HCT116 (cell line): ENCODE measurements at regions not wholly inside any gene's neighbourhood (a gene's known extent, or its start where the extent isn't known, plus 50 kb on each side); places are given as distances from the start of the nearest gene placed in this dataset.

Experiments
- EGR1 ChIP-seq: IDR thresholded peaks from 2 replicates; pipeline ENCODE4 v1.6.1; 2012; ENCODE audit warnings: low read depth
- RAD21 ChIP-seq: IDR thresholded peaks from 2 replicates; pipeline ENCODE4 v1.6.1; 2012; ENCODE audit warnings: low read depth, mild to moderate bottlenecking
- TF ChIP-seq, protein P1 (sequence below), 3 experiments: fragments of 200-600 bp in 1 of 3; sonication (generic) in 1 of 3; IDR thresholded peaks in 2 of 3; conservative IDR thresholded peaks in 1 of 3; 2 replicates each; pipeline ENCODE4 v1.5.1; 2012 to 2017; ENCODE audit warnings: low read depth in 2 of 3, low read length in 2 of 3, antibody characterized with exemption in 1 of 3, borderline replicate concordance in 1 of 3, control low read depth in 1 of 3, mild to moderate bottlenecking in 1 of 3, mixed read lengths in 1 of 3, mixed run types in 1 of 3, moderate library complexity in 1 of 3; ENCODE audit not compliant: insufficient read depth in 1 of 3

DNA sequence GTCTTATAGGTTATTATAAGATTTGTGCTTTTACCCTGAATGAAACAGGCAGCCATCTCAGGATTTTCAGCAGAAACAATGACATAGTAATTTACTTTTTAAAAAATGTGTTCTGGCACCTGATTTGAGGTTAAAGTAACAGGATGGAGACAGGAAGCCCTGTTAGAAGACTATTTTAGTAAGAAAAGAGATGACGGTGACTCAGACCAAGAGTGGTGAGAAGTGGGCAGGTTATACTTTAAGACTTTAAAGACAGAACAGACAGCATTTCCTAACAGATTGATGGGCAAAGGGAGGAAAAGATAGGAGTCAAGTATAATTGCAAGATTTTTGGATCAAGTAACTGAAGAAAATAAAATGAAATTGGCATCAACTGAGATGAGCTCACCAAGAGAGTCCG lies 436.8 kb upstream of the NR5A2 start:
- TF ChIP-seq EGR1 (no peak), RAD21 (no peak)
- TF ChIP-seq, protein P1, sequence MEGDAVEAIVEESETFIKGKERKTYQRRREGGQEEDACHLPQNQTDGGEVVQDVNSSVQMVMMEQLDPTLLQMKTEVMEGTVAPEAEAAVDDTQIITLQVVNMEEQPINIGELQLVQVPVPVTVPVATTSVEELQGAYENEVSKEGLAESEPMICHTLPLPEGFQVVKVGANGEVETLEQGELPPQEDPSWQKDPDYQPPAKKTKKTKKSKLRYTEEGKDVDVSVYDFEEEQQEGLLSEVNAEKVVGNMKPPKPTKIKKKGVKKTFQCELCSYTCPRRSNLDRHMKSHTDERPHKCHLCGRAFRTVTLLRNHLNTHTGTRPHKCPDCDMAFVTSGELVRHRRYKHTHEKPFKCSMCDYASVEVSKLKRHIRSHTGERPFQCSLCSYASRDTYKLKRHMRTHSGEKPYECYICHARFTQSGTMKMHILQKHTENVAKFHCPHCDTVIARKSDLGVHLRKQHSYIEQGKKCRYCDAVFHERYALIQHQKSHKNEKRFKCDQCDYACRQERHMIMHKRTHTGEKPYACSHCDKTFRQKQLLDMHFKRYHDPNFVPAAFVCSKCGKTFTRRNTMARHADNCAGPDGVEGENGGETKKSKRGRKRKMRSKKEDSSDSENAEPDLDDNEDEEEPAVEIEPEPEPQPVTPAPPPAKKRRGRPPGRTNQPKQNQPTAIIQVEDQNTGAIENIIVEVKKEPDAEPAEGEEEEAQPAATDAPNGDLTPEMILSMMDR (IDR thresholded peaks at IDR 0.05 in 2 of 3, conservative IDR thresholded peaks at IDR 0.05 in 1 of 3; ENCODE audit: borderline replicate concordance in 1 of 3, insufficient read depth in 1 of 3, low read depth in 2 of 3, low read length in 2 of 3) = no peak
